ENCODE measurements at regions not wholly inside any gene's neighbourhood (a gene's known extent, or its start where the extent isn't known, plus 50 kb on each side); places are given as distances from the start of the nearest gene placed in this dataset.
"Not testable (repeated sequence)": the region's sequence is repeated elsewhere in the genome, so short reads cannot be mapped to it uniquely, and the experiment has no call there.

GRCh38 chr9:102237094-102237493, 498.6 kb upstream of the GRIN3A start:
- no peaks in the 10 kb centered on the region for H3K4me1 ChIP-seq (ENCODE audit: control insufficient read depth, low read length)
- H3K4me3 ChIP-seq (ENCODE audit: low read length): no peak overlapping the region
- H3K9me2 ChIP-seq (replicated peaks; ENCODE audit: control insufficient read depth, low read length): no peaks in the 10 kb centered on the region
- TF ChIP-seq, protein P1, sequence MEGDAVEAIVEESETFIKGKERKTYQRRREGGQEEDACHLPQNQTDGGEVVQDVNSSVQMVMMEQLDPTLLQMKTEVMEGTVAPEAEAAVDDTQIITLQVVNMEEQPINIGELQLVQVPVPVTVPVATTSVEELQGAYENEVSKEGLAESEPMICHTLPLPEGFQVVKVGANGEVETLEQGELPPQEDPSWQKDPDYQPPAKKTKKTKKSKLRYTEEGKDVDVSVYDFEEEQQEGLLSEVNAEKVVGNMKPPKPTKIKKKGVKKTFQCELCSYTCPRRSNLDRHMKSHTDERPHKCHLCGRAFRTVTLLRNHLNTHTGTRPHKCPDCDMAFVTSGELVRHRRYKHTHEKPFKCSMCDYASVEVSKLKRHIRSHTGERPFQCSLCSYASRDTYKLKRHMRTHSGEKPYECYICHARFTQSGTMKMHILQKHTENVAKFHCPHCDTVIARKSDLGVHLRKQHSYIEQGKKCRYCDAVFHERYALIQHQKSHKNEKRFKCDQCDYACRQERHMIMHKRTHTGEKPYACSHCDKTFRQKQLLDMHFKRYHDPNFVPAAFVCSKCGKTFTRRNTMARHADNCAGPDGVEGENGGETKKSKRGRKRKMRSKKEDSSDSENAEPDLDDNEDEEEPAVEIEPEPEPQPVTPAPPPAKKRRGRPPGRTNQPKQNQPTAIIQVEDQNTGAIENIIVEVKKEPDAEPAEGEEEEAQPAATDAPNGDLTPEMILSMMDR (IDR thresholded peaks at IDR 0.05; ENCODE audit: low read depth, low read length, poor library complexity, severe bottlenecking): no peak
- no peak for TF ChIP-seq EZH2phosphoT487 (IDR thresholded peaks at IDR 0.05; ENCODE audit: borderline replicate concordance, low read length)
- H3K27me3 ChIP-seq (ENCODE audit: control insufficient read depth, low read length): no peaks in the 10 kb centered on the region
- no peaks in the 10 kb centered on the region for H3K79me2 ChIP-seq (ENCODE audit: control insufficient read depth, low read length)
- no peaks in the 10 kb centered on the region for H3K9me3 ChIP-seq (ENCODE audit: control insufficient read depth, insufficient read depth, low read length)
- no peak overlapping the region for H3K4me2 ChIP-seq (ENCODE audit: low read length)
- H3K36me3 ChIP-seq (ENCODE audit: control insufficient read depth, low read length): no peaks in the 10 kb centered on the region
- no peaks in the 10 kb centered on the region for H3F3A ChIP-seq (ENCODE audit: control insufficient read depth, insufficient read depth)
- H4K20me1 ChIP-seq (ENCODE audit: control insufficient read depth, insufficient read depth, low read depth, low read length): no peaks in the 10 kb centered on the region
- no peak overlapping the region for H3K27ac ChIP-seq (ENCODE audit: low read depth, low read length)

- H3K4me1 ChIP-seq (ENCODE audit: control insufficient read depth, low read length); H3K36me3 ChIP-seq (ENCODE audit: control insufficient read depth, low read length); H3K27ac ChIP-seq (ENCODE audit: low read depth, low read length); H4K20me1 ChIP-seq (ENCODE audit: control insufficient read depth, insufficient read depth, low read depth, low read length); H3K9me2 ChIP-seq (replicated peaks; ENCODE audit: control insufficient read depth, low read length); H3K27me3 ChIP-seq (ENCODE audit: control insufficient read depth, low read length); H3K9me3 ChIP-seq (ENCODE audit: control insufficient read depth, insufficient read depth, low read length); H3K4me3 ChIP-seq (ENCODE audit: low read length); H3F3A ChIP-seq (ENCODE audit: control insufficient read depth, insufficient read depth); H3K79me2 ChIP-seq (ENCODE audit: control insufficient read depth, low read length); H3K4me2 ChIP-seq (ENCODE audit: low read length): not testable (repeated sequence)
Measured at GRCh38 chr9:102227416-102227815, 489.0 kb upstream of the GRIN3A start.

DNA sequence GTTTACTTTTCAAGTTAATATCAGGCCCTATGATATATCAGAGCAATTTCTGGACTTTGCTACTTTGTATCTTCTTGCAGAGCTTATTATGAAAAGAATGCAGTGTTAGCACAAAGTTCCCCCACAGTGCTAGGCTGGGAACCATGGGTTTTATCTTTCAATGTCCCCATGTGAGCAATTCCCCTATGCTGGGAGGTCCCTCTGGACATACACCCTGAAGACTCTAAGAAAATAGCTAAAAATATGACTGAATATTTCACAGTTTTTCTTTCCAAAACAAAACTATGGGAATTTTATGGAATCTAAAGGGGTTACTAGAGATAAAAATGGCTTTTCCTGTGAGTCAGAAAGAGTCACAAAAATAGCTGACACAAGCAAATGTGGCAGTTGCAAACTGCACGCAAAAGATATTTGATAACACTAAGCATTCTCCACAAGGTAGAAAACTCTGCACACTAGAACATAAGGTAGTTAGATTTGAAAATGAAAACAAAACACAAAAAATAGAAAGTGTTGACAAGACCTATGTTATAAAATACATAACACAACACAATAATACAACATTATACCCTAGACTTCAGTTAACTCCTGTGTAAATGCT, 487.5 kb upstream of the GRIN3A start:
- no peak overlapping the region for H3K27ac ChIP-seq (ENCODE audit: low read depth, low read length)
- no peak for TF ChIP-seq EZH2phosphoT487 (IDR thresholded peaks at IDR 0.05; ENCODE audit: borderline replicate concordance, low read length)
- H3K4me2 ChIP-seq (ENCODE audit: low read length): no peak overlapping the region

DNA sequence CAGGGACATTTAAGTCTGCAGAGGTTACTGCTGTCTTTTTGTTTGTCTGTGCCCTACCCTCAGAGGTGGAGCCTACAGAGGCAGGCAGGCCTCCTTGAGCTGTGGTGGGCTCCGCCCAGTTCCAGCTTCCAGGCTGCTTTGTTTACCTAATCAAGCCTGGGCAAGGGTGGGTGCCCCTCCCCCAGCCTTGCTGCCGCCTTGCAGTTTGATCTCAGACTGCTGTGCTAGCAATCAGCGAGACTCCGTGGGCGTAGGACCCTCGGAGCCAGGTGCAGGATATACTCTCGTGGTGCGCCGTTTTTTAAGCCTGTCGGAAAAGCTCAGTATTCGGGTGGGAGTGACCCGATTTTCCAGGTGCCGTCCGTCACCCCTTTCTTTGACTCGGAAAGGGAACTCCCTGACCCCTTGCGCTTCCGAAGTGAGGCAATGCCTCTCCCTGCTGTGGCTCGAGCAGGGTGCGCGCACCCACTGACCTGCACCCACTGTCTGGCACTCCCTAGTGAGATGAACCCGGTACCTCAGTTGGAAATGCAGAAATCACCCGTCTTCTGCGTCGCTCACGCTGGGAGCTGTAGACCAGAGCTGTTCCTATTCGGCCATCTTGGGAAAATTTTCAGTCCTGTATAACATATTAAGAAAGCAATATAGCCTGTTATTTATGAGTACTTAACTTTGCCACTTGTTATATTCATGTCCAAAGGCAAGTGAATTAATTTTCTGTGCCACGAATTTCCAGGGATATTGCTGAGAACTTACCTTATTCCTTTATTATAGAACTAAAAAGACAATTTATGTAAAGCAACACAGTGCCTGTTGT, 485.1 kb upstream of the GRIN3A start:
- H3K4me3 ChIP-seq (ENCODE audit: low read length); H3K4me2 ChIP-seq (ENCODE audit: low read length): not testable (repeated sequence)

More for the DNA sequence above, 487.5 kb upstream of the GRIN3A start:
- no peaks in the 10 kb centered on the region for H4K20me1 ChIP-seq (ENCODE audit: control insufficient read depth, insufficient read depth, low read depth, low read length)
- H3K27me3 ChIP-seq (ENCODE audit: control insufficient read depth, low read length): no peaks in the 10 kb centered on the region
- H3K9me2 ChIP-seq (replicated peaks; ENCODE audit: control insufficient read depth, low read length): no peaks in the 10 kb centered on the region
- no peaks in the 10 kb centered on the region for H3K4me1 ChIP-seq (ENCODE audit: control insufficient read depth, low read length)
- H3K79me2 ChIP-seq (ENCODE audit: control insufficient read depth, low read length): no peaks in the 10 kb centered on the region
- H3K36me3 ChIP-seq (ENCODE audit: control insufficient read depth, low read length): no peaks in the 10 kb centered on the region
- H3K9me3 ChIP-seq (ENCODE audit: control insufficient read depth, insufficient read depth, low read length): no peaks in the 10 kb centered on the region
- H3K4me3 ChIP-seq (ENCODE audit: low read length): no peak overlapping the region
- no peaks in the 10 kb centered on the region for H3F3A ChIP-seq (ENCODE audit: control insufficient read depth, insufficient read depth)

GRCh38 chr9:102209176-102209575, 470.7 kb upstream of the GRIN3A start:
- Histone ChIP-seq H3K27ac (ENCODE audit: low read depth, low read length) (no peak overlapping the region), H3K4me1 (ENCODE audit: control insufficient read depth, low read length) (no peaks in the 10 kb centered on the region), H3K9me3 (ENCODE audit: control insufficient read depth, insufficient read depth, low read length) (no peaks in the 10 kb centered on the region), H3K79me2 (ENCODE audit: control insufficient read depth, low read length) (no peaks in the 10 kb centered on the region), H3K4me2 (ENCODE audit: low read length) (no peak overlapping the region), H3K36me3 (ENCODE audit: control insufficient read depth, low read length) (no peaks in the 10 kb centered on the region), H3K9me2 (replicated peaks; ENCODE audit: control insufficient read depth, low read length) (no peaks in the 10 kb centered on the region), H3K4me3 (ENCODE audit: low read length) (no peak overlapping the region), H3K27me3 (ENCODE audit: control insufficient read depth, low read length) (no peaks in the 10 kb centered on the region), H3F3A (ENCODE audit: control insufficient read depth, insufficient read depth) (no peaks in the 10 kb centered on the region), H4K20me1 (ENCODE audit: control insufficient read depth, insufficient read depth, low read depth, low read length) (no peaks in the 10 kb centered on the region)
- TF ChIP-seq, protein P1 (IDR thresholded peaks at IDR 0.05; ENCODE audit: low read depth, low read length, poor library complexity, severe bottlenecking): no peak
- no peak for TF ChIP-seq EZH2phosphoT487 (IDR thresholded peaks at IDR 0.05; ENCODE audit: borderline replicate concordance, low read length)

More for the DNA sequence above, 485.1 kb upstream of the GRIN3A start:
- H3K9me3 ChIP-seq (ENCODE audit: control insufficient read depth, insufficient read depth, low read length); H3K27me3 ChIP-seq (ENCODE audit: control insufficient read depth, low read length); H3F3A ChIP-seq (ENCODE audit: control insufficient read depth, insufficient read depth); H3K36me3 ChIP-seq (ENCODE audit: control insufficient read depth, low read length); H3K79me2 ChIP-seq (ENCODE audit: control insufficient read depth, low read length); H4K20me1 ChIP-seq (ENCODE audit: control insufficient read depth, insufficient read depth, low read depth, low read length); H3K4me1 ChIP-seq (ENCODE audit: control insufficient read depth, low read length); H3K27ac ChIP-seq (ENCODE audit: low read depth, low read length); H3K9me2 ChIP-seq (replicated peaks; ENCODE audit: control insufficient read depth, low read length): not testable (repeated sequence)

All from DOHH2 (cell line).